ENCODE measurements at regions not wholly inside any gene's neighbourhood (a gene's known extent, or its start where the extent isn't known, plus 50 kb on each side); places are given as distances from the start of the nearest gene placed in this dataset.
"Not testable (repeated sequence)": the region's sequence is repeated elsewhere in the genome, so short reads cannot be mapped to it uniquely, and the experiment has no call there.

DNA sequence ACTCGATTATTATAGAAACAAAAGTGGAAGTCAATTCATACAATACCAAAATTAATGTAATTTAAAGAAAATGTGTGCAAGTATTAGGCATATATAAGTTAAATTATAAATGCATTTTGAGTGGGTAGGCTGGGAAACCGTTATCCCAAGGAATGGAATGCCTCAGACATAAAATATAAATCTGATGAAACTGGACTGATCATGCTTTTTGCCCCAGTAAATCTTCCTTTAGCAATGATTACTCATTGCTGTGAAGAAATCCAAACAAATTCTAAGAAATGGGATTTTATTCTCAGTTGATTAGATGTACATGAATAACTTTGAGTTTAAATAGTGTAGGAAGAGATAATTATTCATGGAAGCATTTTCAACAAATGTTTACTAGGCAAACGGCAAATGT is 185.5 kb upstream of the KCNMB2 start:
- DNase-seq = no peak

GRCh38 chr3:178352326-178353005 is 183.8 kb upstream of the KCNMB2 start:
- peak; percentile 77 for DNase-seq

DNA sequence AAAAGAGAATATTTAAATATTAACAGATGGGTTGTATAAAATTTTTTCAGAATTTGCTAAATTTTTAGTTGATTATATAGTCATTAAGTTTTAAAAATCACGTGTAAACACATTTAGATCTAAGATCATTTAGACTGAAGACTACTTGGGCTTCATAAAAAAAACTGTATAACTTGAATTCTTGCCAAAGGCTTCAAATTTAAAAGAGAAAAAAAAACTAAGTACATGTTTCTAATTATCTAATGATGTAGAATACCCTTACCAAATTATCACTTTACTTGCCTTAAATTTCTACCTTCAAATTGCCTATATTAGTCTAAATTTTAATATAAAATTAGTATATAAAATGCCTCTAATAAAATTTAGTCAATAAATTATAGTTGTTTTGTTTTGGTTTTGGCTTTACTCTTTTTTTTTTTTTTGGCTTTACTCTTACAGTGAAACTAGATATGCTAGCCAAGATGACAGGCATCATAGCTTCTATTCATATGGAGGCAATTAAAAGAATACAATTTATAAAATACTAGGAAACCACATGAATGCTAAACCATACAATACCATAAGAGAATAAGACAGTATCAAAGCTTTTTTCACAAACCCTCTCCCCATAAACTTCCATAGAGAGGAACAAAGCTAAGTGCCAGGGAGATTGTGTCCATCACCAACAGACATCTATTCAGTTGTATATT is 183.1 kb upstream of the KCNMB2 start:
- peak; percentile 65 for DNase-seq

DNA sequence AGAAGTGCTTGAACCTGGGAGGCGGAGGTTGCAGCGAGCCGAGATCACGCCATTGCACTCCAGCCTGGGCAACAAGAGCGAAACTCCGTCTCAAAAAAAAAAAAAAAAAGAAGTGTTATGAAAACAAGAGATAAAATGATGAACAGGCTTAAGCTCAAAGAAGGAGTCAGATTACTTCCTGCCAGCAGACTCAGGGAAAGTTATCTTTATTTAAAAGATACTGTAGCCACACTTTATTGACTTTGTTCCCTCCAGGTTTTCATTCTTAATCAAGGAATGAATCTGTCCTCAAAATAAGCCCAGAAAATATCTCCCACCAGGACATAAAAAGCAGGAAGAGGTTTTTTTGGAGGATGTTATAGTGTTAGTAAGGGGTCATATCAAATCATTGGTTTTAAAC is 176.5 kb upstream of the KCNMB2 start:
- no peak for DNase-seq

DNA sequence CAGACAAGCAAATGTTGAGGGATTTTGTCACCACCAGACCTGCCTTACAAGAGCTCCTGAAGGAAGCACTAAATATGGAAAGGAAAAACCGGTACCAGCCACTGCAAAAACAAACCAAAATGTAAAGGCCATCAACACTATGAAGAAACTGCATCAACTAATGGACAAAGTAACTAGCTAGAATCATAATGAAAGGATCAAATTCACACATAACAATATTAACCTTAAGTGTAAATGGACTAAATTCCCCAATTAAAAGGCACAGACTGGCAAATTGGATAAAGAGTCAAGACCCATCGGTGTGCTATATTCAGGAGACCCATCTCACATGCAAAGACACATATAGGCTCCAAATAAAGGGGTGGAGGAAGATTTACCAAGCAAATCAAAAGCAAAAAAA is 173.2 kb upstream of the KCNMB2 start:
- DNase-seq = not testable (repeated sequence)

DNA sequence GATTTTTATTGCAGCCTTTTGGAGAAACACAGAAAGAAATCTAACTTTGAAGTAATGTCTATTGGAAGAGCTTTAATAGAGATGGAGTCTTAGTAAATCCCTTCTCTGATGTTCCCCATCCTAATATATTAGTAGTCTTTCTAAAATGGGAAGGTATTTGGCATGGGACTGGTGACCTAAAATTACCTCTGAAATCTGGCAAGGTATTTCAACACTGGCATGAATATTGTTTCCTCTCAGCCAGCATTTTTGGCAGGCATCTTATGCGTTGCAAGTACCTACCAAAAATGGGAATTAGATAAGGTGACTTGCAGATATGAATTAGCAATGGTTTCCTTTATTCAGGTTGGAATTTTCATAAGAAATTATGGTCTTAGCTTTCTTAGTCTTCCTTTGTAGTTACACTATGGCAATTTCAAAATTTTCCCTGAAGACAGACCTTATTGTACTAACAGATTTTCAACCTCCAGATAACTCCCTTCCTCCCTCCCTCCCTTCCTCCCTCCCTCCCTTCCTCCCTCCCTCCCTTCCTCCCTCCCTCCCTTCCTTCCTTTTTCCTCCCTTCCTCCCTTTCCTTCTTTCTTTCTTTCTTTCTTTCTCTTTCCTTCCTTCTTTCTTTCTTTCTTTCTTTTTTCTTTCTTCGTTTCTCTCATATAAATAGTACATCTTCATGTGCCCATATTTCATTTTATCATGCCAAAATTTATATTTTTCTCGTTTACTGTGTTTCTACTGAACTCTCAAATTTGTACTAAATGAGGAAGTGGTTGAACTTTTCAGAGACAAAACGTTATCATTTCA is 168.2 kb upstream of the KCNMB2 start:
- peak; percentile 45 for DNase-seq

- no peak for DNase-seq
These were observed 167.2 kb upstream of the KCNMB2 start for GRCh38 chr3:178369006-178369405.

DNA sequence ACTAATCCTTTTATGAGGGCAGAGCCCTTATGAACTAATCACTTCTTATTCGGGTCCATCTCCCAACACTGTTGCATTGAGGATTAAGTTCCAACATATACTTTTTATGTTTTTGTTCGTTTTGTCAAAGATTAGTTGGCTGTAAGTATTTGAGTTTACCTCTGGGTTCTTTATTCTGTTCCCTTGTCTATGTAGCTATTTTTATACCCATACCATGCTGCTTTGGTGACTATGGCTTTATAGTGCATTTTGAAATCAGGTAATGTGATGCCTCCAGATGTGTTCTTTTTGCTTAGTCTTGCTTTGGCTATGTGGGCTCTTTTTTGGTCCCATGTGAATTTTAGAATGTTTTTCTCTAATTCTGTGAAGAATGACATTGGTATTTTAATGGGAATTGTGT is 166.4 kb upstream of the KCNMB2 start:
- no peak for DNase-seq

GRCh38 chr3:178370387-178370786 is 165.8 kb upstream of the KCNMB2 start:
- DNase-seq = no peak

DNA sequence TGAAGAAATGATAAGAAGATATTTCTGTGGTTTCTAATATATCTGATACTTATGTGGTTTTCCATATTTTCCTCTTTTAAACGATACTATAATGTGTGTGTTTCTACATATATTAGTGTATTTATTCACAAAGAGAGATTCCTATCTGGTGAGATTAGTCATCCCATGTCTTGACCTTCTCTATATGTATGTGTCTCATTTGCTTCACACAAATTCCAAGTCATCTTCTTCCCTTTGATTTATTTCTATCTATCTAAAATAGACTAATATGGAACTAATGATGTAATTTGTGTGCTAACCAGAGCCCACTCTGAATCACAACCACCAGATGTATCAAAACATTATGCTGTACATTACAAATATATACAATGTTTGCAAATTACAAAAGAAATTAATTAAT is 154.7 kb upstream of the KCNMB2 start:
- DNase-seq = no peak

- no peak for DNase-seq
These were observed 154.2 kb upstream of the KCNMB2 start for GRCh38 chr3:178381971-178382448.

- no peak for DNase-seq
These were observed 153.7 kb upstream of the KCNMB2 start for GRCh38 chr3:178382449-178383061.

DNA sequence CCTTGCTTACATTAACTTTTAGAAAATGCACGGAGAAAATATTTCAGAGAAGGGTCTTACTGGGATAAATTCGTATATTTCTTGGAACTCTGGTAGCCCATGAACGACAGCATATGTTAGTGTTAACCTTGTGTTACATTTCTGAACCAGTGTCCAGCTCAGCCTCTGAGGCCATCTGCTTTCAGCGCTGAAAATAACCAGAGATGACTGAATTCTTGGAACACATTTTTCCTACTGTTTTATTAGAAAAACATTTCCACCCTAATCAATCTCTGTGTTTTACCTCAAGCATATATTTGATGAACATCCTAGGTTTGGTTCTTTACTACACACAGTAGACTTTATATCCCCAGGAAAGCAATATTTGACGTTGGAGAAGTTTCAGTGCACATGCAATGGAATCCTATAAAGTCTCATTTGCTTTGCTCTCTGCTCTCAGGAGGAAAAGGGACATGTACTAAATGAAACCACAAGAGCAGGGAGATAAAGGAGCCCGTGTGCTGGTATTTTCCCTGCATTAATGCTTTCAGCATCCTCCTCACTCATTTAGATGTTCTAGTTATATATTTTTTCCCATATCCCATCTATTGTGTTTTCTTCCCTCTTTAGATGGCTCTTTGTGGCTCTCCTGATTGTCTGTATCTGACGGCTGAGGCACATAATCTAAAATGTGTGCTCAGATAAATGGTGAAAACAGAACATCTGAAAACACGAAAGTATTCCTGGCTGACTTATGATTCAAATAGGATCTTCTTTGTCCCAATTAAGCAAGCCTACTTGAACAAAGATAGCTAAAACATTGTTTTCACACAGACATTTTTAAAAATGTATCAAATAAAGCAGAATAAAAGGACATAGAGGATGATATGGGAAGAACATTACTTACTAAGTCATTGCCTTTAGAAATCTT is 151.7 kb upstream of the KCNMB2 start:
- DNase-seq = no peak

- peak; percentile 64 for DNase-seq
These were observed 150.8 kb upstream of the KCNMB2 start for GRCh38 chr3:178385280-178385952.

GRCh38 chr3:178386401-178386800 is 149.8 kb upstream of the KCNMB2 start:
- no peak for DNase-seq

DNA sequence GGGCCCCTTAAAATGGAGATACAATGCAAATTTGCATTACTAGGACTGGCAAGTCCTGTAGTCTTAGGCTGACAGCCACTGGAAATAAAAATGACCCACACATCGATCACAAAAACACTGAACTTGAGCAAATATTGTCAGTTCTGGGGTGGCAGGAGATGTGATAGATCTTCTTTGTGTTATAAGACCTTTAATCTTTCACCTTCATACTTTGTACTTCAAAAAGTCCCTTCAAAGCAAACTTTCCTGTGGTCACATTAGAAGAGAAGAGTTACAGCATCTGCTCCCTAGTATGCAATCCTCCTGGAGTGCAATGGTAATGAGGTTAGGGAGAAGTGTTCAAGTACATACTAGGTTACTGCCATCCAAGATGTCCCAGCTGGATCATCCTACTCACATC is 149.4 kb upstream of the KCNMB2 start:
- DNase-seq = no peak

GRCh38 chr3:178388473-178388872 is 147.8 kb upstream of the KCNMB2 start:
- DNase-seq = no peak

DNA sequence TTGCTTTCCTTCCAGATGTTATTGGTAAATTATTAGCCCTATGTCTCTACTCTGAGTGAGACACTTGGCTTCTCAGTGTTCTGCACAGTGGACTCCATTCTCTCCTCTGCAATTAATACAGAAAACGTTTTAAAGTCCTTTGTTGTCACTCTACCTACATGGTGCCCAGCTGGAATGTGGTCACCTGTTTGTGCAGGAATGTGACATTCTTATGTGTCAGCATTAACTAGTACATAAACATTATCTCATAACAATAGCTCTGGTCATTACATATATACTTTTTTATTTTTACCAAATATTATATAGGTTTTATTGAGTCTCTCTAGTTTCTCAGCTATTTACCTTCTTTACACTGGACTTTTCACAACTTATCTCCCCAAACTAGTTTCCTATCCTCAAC is 147.0 kb upstream of the KCNMB2 start:
- DNase-seq = no peak

DNA sequence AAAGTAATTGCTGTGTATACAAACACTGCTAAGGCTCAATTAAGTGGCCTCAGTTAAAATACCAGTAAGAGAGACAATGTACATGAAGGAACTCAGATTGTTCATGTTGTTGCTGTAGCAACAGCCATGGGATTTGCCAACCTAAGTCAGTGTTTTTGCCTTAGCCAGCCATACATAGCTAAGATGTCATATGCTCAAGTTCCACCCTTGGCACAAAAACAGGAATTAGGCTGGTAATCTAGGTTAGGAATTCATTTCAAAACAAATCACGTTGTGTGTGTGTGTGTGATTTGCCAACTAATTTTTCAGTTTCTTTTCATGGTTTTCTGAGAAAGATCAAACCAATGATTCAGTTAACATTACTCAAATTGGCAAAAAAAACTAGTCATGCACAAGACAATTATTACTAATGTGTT is 143.7 kb upstream of the KCNMB2 start:
- DNase-seq = no peak

- DNase-seq = no peak
These were observed 143.1 kb upstream of the KCNMB2 start for GRCh38 chr3:178393146-178393545.

DNA sequence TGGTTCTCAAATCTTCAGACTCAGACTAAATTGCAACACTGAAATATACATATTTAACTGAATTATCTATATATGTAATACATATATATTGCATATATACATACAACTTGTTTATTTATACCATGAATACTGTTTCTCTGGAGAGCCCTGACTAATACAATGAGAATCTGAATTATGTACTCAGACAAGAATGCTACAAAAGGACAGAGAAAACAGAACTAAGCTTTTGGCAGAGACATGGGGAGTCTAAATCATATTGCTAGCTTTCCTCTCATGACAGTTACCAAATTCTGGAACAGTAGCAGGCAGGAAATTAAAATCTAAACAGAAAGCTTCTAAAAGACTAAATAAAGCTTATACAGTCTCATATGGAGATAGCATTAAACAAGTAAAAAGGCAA is 142.4 kb upstream of the KCNMB2 start:
- no peak for DNase-seq

DNA sequence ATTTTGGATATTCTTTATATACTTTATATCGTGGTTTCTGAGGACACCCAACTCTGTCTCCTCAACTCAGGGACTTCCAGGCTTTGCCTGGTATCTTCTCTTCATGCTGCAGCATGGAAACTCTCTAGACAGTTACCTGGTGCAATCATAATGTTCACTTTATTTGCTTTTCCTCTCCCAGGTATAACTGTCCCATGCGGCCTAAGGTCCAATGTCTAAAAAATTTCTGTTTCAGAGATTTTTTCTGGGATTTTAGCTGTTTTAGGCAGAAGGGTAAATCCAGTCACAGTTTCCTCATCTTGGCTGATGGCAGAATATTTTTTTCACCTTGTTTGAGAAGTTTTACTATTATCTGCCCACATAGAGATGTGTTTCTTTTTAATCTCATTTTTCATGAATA is 139.9 kb upstream of the KCNMB2 start:
- DNase-seq = no peak
